ENCODE measurements at regions not wholly inside any gene's neighbourhood (a gene's known extent, or its start where the extent isn't known, plus 50 kb on each side); places are given as distances from the start of the nearest gene placed in this dataset.
"Not testable (repeated sequence)": the region's sequence is repeated elsewhere in the genome, so short reads cannot be mapped to it uniquely, and the experiment has no call there.

DNA sequence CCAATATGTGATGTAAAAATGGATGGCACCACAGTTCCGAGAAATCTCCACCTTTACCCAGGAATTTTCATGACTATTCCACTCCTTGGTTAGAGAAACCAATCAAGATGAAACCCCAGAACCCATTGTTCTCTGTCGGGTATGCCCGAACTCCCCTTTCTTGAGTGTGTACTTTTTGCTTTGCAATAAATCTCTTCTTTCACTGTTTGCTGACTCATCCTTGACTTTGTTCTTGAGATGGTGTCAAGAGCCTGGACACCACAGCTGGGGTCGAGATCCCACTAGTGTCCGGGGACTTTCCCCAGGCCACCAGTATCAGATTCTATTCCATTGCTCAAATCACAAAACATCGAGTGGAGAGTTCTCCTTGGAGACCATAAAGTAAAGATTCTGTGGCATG, 240.9 kb downstream of the FAM72C start:
- H3K27me3 ChIP-seq (replicated peaks in 1 of 4; ENCODE audit: control insufficient read depth in 3 of 4, extremely low read depth in 1 of 4, insufficient read depth in 3 of 4, low read length in 3 of 4); H2AFZ ChIP-seq (ENCODE audit: low read length); H3K9ac ChIP-seq (replicated peaks in 1 of 4; ENCODE audit: extremely low read depth in 1 of 4, low read depth in 3 of 4, low read length in 3 of 4); H3K36me3 ChIP-seq (ENCODE audit: control insufficient read depth in 2 of 4, insufficient read depth in 4 of 4, low read length in 3 of 4); H2AK5ac ChIP-seq (ENCODE audit: low read depth, low read length); H3K23ac ChIP-seq (ENCODE audit: insufficient read length); H4K91ac ChIP-seq (replicated peaks; ENCODE audit: insufficient read length, low read length); H2BK12ac ChIP-seq (ENCODE audit: low read depth, low read length); H4K20me1 ChIP-seq (replicated peaks in 1 of 2; ENCODE audit: control insufficient read depth in 1 of 2, insufficient read depth in 2 of 2, low read length in 2 of 2); H2BK15ac ChIP-seq (ENCODE audit: low read length); H4K8ac ChIP-seq (ENCODE audit: extremely low read depth, insufficient read depth, low read length); FAIRE-seq; H3K4ac ChIP-seq (replicated peaks; ENCODE audit: insufficient read length, low read depth, low read length); CTCF ChIA-PET (ENCODE audit: partially characterized antibody); H3K14ac ChIP-seq (ENCODE audit: insufficient read length); H3K27ac ChIP-seq (ENCODE audit: low read depth, low read length); H4K5ac ChIP-seq (ENCODE audit: insufficient read length, low read depth, low read length); H3K23me2 ChIP-seq (ENCODE audit: low read depth, low read length); H3K4me1 ChIP-seq (replicated peaks in 1 of 4; ENCODE audit: control insufficient read depth in 3 of 4, insufficient read depth in 4 of 4, low read length in 3 of 4); H3K4me3 ChIP-seq (ENCODE audit: extremely low read depth in 1 of 4, insufficient read depth in 2 of 4, low read depth in 3 of 4, low read length in 4 of 4); POLR2A ChIA-PET (ENCODE audit: partially characterized antibody); H2BK120ac ChIP-seq (replicated peaks; ENCODE audit: low read depth, low read length); H3K56ac ChIP-seq (replicated peaks; ENCODE audit: insufficient read length, low read depth, low read length); H3K4me2 ChIP-seq (ENCODE audit: insufficient read depth in 1 of 2, low read depth in 2 of 2, low read length in 2 of 2); H2BK5ac ChIP-seq (ENCODE audit: low read depth, low read length); DNase-seq (ENCODE audit: low read depth in 1 of 2, low spot score in 2 of 2); H3K18ac ChIP-seq (ENCODE audit: extremely low read depth, low read length); H2BK20ac ChIP-seq (ENCODE audit: low read length); H3K79me2 ChIP-seq (ENCODE audit: control insufficient read depth in 1 of 2, insufficient read depth in 2 of 2, low read length in 2 of 2); H3K79me1 ChIP-seq (ENCODE audit: low read depth, low read length): not testable (repeated sequence)
- WGBS, 2 experiments (ENCODE audit: extremely low coverage in 1 of 2, insufficient coverage in 1 of 2, insufficient read length in 1 of 2, insufficient replicate concordance in 2 of 2, low coverage in 1 of 2, low lambda C conversion rate in 2 of 2, missing lambda C conversion rate in 1 of 2) = 77% methylated on average over 4 of the region's 6 CpGs; no CpG with 5 or more reads in 1 of the 2 experiments
- peaks cover 0 to 15% of the 10 kb centered on the region in 2 experiments; a peak in 2 of 4 replicates for H3K9me3 ChIP-seq (ENCODE audit: insufficient read depth in 2 of 2, low read depth in 1 of 2, low read length in 1 of 2)

DNA sequence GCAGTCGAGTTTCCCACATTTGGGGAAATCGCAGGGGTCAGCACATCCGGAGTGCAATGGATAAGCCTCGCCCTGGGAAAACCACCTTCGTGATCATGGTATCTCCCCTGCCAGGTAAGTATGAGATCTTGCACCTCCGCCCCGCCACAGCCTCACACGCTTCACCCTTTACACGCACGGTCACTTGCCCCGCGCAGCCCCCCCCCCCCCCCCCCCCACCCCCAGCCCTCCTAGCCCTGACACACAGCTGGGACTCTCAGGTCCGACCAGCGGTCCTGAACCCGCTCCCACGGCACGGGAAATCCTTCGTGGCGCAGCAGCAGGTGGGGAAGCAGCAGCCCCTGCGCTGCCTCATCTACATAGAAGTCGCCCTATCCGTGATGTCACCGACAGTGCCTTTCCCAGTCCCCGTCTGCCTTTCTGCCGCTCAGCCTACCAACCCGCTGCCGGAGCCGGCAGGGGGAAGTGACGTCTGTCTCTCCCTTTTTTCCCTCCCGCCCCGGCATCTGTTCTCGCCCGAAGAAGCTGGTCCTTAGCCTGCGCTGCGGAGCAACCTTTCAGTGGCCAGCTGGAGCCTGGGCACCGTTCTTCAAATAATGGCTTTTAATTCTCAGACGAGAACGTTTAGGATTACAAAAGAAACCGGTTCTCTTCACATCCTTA, 242.2 kb downstream of the FAM72C start:
- H3K9me3 ChIP-seq (ENCODE audit: insufficient read depth in 2 of 2, low read depth in 1 of 2, low read length in 1 of 2) = peaks cover 0 to 12% of the 10 kb centered on the region in 2 experiments; a peak in 2 of 4 replicates
- H4K5ac ChIP-seq (ENCODE audit: insufficient read length, low read depth, low read length); H3K36me3 ChIP-seq (ENCODE audit: control insufficient read depth in 2 of 4, insufficient read depth in 4 of 4, low read length in 3 of 4); FAIRE-seq; H3K27ac ChIP-seq (ENCODE audit: low read depth, low read length); H2BK12ac ChIP-seq (ENCODE audit: low read depth, low read length); H2BK5ac ChIP-seq (ENCODE audit: low read depth, low read length); H3K4me1 ChIP-seq (replicated peaks in 1 of 4; ENCODE audit: control insufficient read depth in 3 of 4, insufficient read depth in 4 of 4, low read length in 3 of 4); H3K23ac ChIP-seq (ENCODE audit: insufficient read length); H3K4me3 ChIP-seq (ENCODE audit: extremely low read depth in 1 of 4, insufficient read depth in 2 of 4, low read depth in 3 of 4, low read length in 4 of 4); H3K23me2 ChIP-seq (ENCODE audit: low read depth, low read length); H2BK20ac ChIP-seq (ENCODE audit: low read length); H3K79me2 ChIP-seq (ENCODE audit: control insufficient read depth in 1 of 2, insufficient read depth in 2 of 2, low read length in 2 of 2); H3K18ac ChIP-seq (ENCODE audit: extremely low read depth, low read length); H3K79me1 ChIP-seq (ENCODE audit: low read depth, low read length); POLR2A ChIA-PET (ENCODE audit: partially characterized antibody); H3K27me3 ChIP-seq (replicated peaks in 1 of 4; ENCODE audit: control insufficient read depth in 3 of 4, extremely low read depth in 1 of 4, insufficient read depth in 3 of 4, low read length in 3 of 4); H4K91ac ChIP-seq (replicated peaks; ENCODE audit: insufficient read length, low read length); H2BK120ac ChIP-seq (replicated peaks; ENCODE audit: low read depth, low read length); H3K14ac ChIP-seq (ENCODE audit: insufficient read length); H4K8ac ChIP-seq (ENCODE audit: extremely low read depth, insufficient read depth, low read length); H4K20me1 ChIP-seq (replicated peaks in 1 of 2; ENCODE audit: control insufficient read depth in 1 of 2, insufficient read depth in 2 of 2, low read length in 2 of 2); H3K4me2 ChIP-seq (ENCODE audit: insufficient read depth in 1 of 2, low read depth in 2 of 2, low read length in 2 of 2); H2BK15ac ChIP-seq (ENCODE audit: low read length); H3K4ac ChIP-seq (replicated peaks; ENCODE audit: insufficient read length, low read depth, low read length); H2AFZ ChIP-seq (ENCODE audit: low read length); H2AK5ac ChIP-seq (ENCODE audit: low read depth, low read length); CTCF ChIA-PET (ENCODE audit: partially characterized antibody); H3K9ac ChIP-seq (replicated peaks in 1 of 4; ENCODE audit: extremely low read depth in 1 of 4, low read depth in 3 of 4, low read length in 3 of 4); H3K56ac ChIP-seq (replicated peaks; ENCODE audit: insufficient read length, low read depth, low read length): not testable (repeated sequence)
- DNase-seq (ENCODE audit: low read depth in 1 of 2, low spot score in 2 of 2) = peak in 1 of 2 experiments; percentile 45
- WGBS, 2 experiments (ENCODE audit: extremely low coverage in 1 of 2, insufficient coverage in 1 of 2, insufficient read length in 1 of 2, insufficient replicate concordance in 2 of 2, low coverage in 1 of 2, low lambda C conversion rate in 2 of 2, missing lambda C conversion rate in 1 of 2) = no CpG with 5 or more reads among the region's 39 CpGs
